Hematopoietic multipotent progenitor cell treated with erythropoietin and hydrocortisone succinate and interleukin-3 and kit ligand, for 4 days (in vitro differentiated cells): ENCODE measurements at regions not wholly inside any gene's neighbourhood (a gene's known extent, or its start where the extent isn't known, plus 50 kb on each side); places are given as distances from the start of the nearest gene placed in this dataset.

Experiments used
- DNase-seq: peaks from one replicate; pipeline ENCODE4 v3.0.0-alpha.2; 2015

GRCh38 chr9:38118862-38119438 is 49.9 kb upstream of the SHB start:
- peak; percentile 27 for DNase-seq
